ENCODE measurements at regions not wholly inside any gene's neighbourhood (a gene's known extent, or its start where the extent isn't known, plus 50 kb on each side); places are given as distances from the start of the nearest gene placed in this dataset.

- Mint-ChIP-seq H3K9me3 (peaks cover 0 to 4% (median 0%) of the 10 kb centered on the region in 7 donors), H3K4me1 (no peaks in the 10 kb centered on the region), H3K27ac (no peak overlapping the region), H3K36me3 (no peaks in the 10 kb centered on the region), H3K4me3 (no peak overlapping the region), H3K27me3 (peaks cover 0 to 15% (median 0%) of the 10 kb centered on the region in 3 donors)
- ATAC-seq (ENCODE audit: low read depth in 2 of 2) (no peak), DNase-seq (no peak)
Observed at GRCh38 chr21:38597421-38597820, 99.1 kb upstream of the ERG start.

DNA sequence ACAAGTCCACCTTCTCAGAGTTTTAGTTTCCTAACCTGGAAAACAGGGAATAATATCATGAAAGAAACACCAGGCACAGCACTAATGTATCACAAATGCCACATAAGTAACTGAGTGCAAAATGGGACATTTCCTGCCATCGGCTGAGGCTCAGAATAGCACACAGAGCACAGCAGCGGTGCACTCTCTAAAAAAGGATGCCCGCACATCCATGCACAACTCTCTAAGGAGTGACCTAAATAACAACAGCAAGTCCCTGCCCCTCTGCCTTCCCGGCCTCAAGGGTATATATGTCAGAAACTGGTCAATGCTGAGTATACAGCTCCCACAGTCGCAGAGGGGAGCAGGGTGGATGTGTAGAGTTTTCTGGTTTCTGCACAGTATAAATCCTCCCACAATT, 100.1 kb upstream of the ERG start:
- Mint-ChIP-seq H3K27ac (no peak overlapping the region), H3K36me3 (no peaks in the 10 kb centered on the region), H3K4me3 (no peak overlapping the region), H3K9me3 (peaks cover 0 to 4% (median 0%) of the 10 kb centered on the region in 7 donors), H3K27me3 (peaks cover 0 to 15% (median 0%) of the 10 kb centered on the region in 3 donors), H3K4me1 (no peaks in the 10 kb centered on the region)
- no peak for DNase-seq
- ATAC-seq (ENCODE audit: low read depth in 2 of 2) = no peak

GRCh38 chr21:38599381-38599975, 101.2 kb upstream of the ERG start:
- Mint-ChIP-seq H3K27me3 (peaks cover 0 to 11% (median 0%) of the 10 kb centered on the region in 3 donors), H3K4me3 (no peak overlapping the region), H3K4me1 (no peaks in the 10 kb centered on the region), H3K36me3 (no peaks in the 10 kb centered on the region), H3K9me3 (peaks cover 0 to 4% (median 0%) of the 10 kb centered on the region in 7 donors), H3K27ac (no peak overlapping the region)
- ATAC-seq (ENCODE audit: low read depth in 2 of 2) = no peak
- no peak for DNase-seq

GRCh38 chr21:38600106-38600505, 101.8 kb upstream of the ERG start:
- DNase-seq = no peak
- no peak overlapping the region for H3K4me3 Mint-ChIP-seq
- no peaks in the 10 kb centered on the region for H3K36me3 Mint-ChIP-seq
- no peaks in the 10 kb centered on the region for H3K4me1 Mint-ChIP-seq
- H3K27me3 Mint-ChIP-seq = peaks cover 0 to 5% (median 0%) of the 10 kb centered on the region in 3 donors
- H3K27ac Mint-ChIP-seq = no peak overlapping the region
- ATAC-seq (ENCODE audit: low read depth in 2 of 2) = no peak
- H3K9me3 Mint-ChIP-seq = peaks cover 0 to 2% (median 0%) of the 10 kb centered on the region in 7 donors

- ATAC-seq (ENCODE audit: low read depth in 2 of 2) (no peak), DNase-seq (no peak)
- Mint-ChIP-seq H3K9me3 (no peaks in the 10 kb centered on the region), H3K36me3 (no peaks in the 10 kb centered on the region), H3K27ac (no peak overlapping the region), H3K4me3 (no peak overlapping the region), H3K4me1 (no peaks in the 10 kb centered on the region), H3K27me3 (no peaks in the 10 kb centered on the region)
Observed at GRCh38 chr21:38605236-38605635, 107.0 kb upstream of the ERG start.

DNA sequence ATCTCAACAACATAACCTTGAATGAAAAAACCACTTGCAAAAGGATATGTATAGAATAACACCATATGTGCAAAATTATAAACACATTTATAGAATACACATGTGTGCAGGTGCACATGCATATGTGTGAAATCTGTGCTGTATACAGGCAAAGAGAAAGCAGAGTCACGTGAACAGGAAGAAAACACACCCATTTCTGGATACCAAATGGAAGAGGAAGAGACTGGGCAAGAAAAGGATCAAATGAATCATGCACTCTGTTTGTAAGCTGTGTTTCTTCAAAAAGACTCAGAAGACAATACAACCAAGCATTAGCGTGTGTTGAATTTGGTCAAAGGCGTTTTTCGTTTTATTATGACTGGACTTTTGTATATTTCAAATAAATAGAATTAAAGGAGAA, 111.3 kb upstream of the ERG start:
- Mint-ChIP-seq H3K36me3 (no peaks in the 10 kb centered on the region), H3K9me3 (no peaks in the 10 kb centered on the region), H3K4me3 (no peak overlapping the region), H3K4me1 (no peaks in the 10 kb centered on the region), H3K27me3 (no peaks in the 10 kb centered on the region), H3K27ac (no peak overlapping the region)
- no peak for DNase-seq
- ATAC-seq (ENCODE audit: low read depth in 2 of 2) = no peak

DNA sequence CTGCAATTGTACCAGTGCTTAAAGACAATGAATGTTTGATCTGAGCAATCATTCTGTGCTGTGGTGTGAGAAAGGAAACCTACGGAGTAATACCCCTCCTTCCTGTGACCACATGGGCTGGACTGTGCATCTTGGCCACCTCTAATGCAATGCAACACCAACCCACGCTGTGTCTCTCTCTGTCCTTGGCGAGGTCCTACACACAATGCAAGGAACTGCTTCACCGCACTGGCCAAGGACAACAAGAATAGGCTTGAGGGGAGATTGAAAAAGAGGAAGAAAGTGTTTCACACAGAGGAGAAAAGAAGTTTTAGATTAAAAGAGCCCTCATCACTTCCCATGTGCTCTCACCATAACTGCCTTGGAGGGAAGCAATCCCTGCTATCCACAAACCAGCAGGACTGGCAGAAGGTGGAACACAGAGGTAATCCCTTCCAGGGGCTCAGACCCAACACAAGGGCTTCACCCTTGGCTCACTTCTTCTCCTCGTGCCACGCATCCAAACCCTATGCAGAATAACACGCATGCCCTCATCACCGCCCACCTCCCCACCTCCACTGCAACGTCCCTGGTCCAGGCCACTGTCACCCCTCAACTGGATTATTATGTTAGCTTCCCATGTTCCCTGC, 112.5 kb upstream of the ERG start:
- H3K36me3 Mint-ChIP-seq = no peaks in the 10 kb centered on the region
- H3K4me3 Mint-ChIP-seq = no peak overlapping the region
- no peaks in the 10 kb centered on the region for H3K4me1 Mint-ChIP-seq
- DNase-seq (no peak), ATAC-seq (ENCODE audit: low read depth in 2 of 2) (no peak)
- H3K27me3 Mint-ChIP-seq = no peaks in the 10 kb centered on the region
- H3K27ac Mint-ChIP-seq = peak overlapping the region in 1 of 6 donors; percentile 39
- peaks cover 0 to 1% (median 0%) of the 10 kb centered on the region in 7 donors for H3K9me3 Mint-ChIP-seq

DNA sequence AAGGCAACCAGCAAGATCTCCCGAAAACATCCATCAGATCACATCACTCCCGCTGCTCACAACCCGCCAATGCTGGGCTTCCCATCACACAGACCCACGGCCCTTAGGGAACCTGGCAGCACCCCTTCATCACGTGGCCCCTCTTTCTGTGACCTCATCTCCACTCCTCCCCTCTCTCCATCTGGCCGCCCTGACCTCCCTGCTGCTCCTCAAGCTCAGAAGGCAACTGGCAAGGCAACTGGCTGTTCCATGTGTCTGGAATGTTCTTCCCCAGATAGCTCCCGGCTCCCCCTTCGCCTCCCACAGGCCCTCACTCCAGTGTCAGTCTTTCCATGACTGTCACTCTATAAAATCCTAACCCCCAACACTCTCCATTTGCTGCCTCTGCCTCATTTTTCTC, 113.0 kb upstream of the ERG start:
- Mint-ChIP-seq H3K4me1 (no peaks in the 10 kb centered on the region), H3K9me3 (peaks cover 0 to 7% (median 1%) of the 10 kb centered on the region in 7 donors), H3K27ac (no peak overlapping the region), H3K27me3 (no peaks in the 10 kb centered on the region), H3K36me3 (no peaks in the 10 kb centered on the region), H3K4me3 (no peak overlapping the region)
- ATAC-seq (ENCODE audit: low read depth in 2 of 2) (no peak), DNase-seq (no peak)

GRCh38 chr21:38613686-38614085, 115.4 kb upstream of the ERG start:
- Mint-ChIP-seq H3K4me3 (no peak overlapping the region), H3K36me3 (no peaks in the 10 kb centered on the region), H3K9me3 (peaks cover 0 to 7% (median 2%) of the 10 kb centered on the region in 7 donors), H3K27me3 (no peaks in the 10 kb centered on the region), H3K4me1 (no peaks in the 10 kb centered on the region), H3K27ac (no peak overlapping the region)
- no peak for ATAC-seq (ENCODE audit: low read depth in 2 of 2)
- DNase-seq = no peak

- Mint-ChIP-seq H3K36me3 (no peaks in the 10 kb centered on the region), H3K27ac (no peak overlapping the region), H3K9me3 (peaks cover 0 to 7% (median 2%) of the 10 kb centered on the region in 7 donors), H3K27me3 (no peaks in the 10 kb centered on the region), H3K4me3 (no peak overlapping the region), H3K4me1 (no peaks in the 10 kb centered on the region)
- DNase-seq (no peak), ATAC-seq (ENCODE audit: low read depth in 2 of 2) (no peak)
Observed at GRCh38 chr21:38614558-38614957, 116.3 kb upstream of the ERG start.

- Mint-ChIP-seq H3K4me3 (no peak overlapping the region), H3K4me1 (no peaks in the 10 kb centered on the region), H3K36me3 (no peaks in the 10 kb centered on the region), H3K9me3 (peaks cover 0 to 7% (median 2%) of the 10 kb centered on the region in 7 donors), H3K27ac (no peak overlapping the region), H3K27me3 (no peaks in the 10 kb centered on the region)
- ATAC-seq (ENCODE audit: low read depth in 2 of 2) (no peak), DNase-seq (no peak)
Observed at GRCh38 chr21:38619480-38619879, 121.2 kb upstream of the ERG start.

GRCh38 chr21:38619992-38620479, 121.8 kb upstream of the ERG start:
- peaks cover 0 to 7% (median 2%) of the 10 kb centered on the region in 7 donors for H3K9me3 Mint-ChIP-seq
- H3K4me3 Mint-ChIP-seq = no peak overlapping the region
- no peaks in the 10 kb centered on the region for H3K27me3 Mint-ChIP-seq
- H3K36me3 Mint-ChIP-seq = no peaks in the 10 kb centered on the region
- no peaks in the 10 kb centered on the region for H3K4me1 Mint-ChIP-seq
- DNase-seq = no peak
- H3K27ac Mint-ChIP-seq = no peak overlapping the region
- no peak for ATAC-seq (ENCODE audit: low read depth in 2 of 2)

DNA sequence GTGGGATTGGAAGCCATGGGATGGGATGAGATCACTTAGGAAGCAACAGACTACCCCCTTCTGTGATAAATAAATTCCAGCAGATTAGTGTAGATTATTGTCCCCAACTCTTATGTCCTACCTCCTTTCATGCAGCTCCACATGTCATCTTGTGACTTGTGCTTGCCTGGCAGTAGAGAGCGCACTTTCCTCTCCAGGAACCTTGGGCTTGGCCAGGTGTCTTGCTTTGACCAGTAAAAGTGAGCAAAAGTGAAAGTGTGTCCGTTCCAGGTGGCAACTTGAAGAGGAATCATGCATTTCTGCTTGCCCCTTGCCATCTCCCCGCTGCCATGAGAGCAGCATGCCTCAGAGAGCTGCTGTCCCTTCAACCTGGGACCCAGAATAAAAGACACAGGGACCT, 122.9 kb upstream of the ERG start:
- Mint-ChIP-seq H3K4me1 (no peaks in the 10 kb centered on the region), H3K36me3 (no peaks in the 10 kb centered on the region), H3K4me3 (no peak overlapping the region), H3K27ac (no peak overlapping the region), H3K9me3 (peaks cover 0 to 4% (median under 1%) of the 10 kb centered on the region in 7 donors), H3K27me3 (no peaks in the 10 kb centered on the region)
- no peak for DNase-seq
- ATAC-seq (ENCODE audit: low read depth in 2 of 2) = no peak

GRCh38 chr21:38622081-38622826, 124.0 kb upstream of the ERG start:
- peak overlapping the region in 1 of 6 donors; percentile 3 for H3K27ac Mint-ChIP-seq

More at GRCh38 chr21:38622081-38622826, 124.0 kb upstream of the ERG start:
- Mint-ChIP-seq H3K9me3 (peaks cover 0 to 3% (median 0%) of the 10 kb centered on the region in 7 donors), H3K4me3 (no peak overlapping the region), H3K27me3 (no peaks in the 10 kb centered on the region), H3K4me1 (no peaks in the 10 kb centered on the region), H3K36me3 (no peaks in the 10 kb centered on the region)
- ATAC-seq (ENCODE audit: low read depth in 2 of 2) (no peak), DNase-seq (no peak)

Measured in naive B cell (primary cell).